ENCODE measurements at regions not wholly inside any gene's neighbourhood (a gene's known extent, or its start where the extent isn't known, plus 50 kb on each side); places are given as distances from the start of the nearest gene placed in this dataset.

DNA sequence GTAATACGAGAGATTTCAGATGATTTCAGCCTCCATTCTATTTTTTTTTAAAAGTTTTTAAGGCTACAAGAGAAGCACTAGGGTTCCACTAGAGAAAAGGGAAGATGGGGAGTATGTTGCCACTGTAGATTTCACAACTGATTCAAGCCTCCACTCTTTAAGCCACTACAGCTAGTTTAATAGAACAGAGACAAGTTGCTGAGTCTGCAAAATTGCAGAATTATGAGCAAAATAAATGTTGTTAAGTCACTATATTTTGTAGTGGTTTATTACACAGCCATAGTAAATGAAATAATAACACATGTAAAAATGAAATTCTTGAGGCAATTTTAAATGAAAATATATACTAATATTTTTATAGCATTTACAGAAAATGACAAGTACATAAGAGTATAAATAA lies 96.0 kb upstream of the POT1 start:
- Histone ChIP-seq H3K9me3 (replicated peaks; ENCODE audit: control insufficient read depth, insufficient read depth, low read depth, low read length) (no peaks in the 10 kb centered on the region), H3K27me3 (ENCODE audit: control insufficient read depth in 2 of 2, insufficient read depth in 2 of 2, low read length in 2 of 2) (no peaks in the 10 kb centered on the region), H3K27ac (ENCODE audit: extremely low read depth, low read depth, low read length) (no peak overlapping the region), H3K9ac (ENCODE audit: insufficient read depth in 1 of 2, low read depth in 2 of 2, low read length in 2 of 2) (no peak overlapping the region), H3K9me1 (ENCODE audit: control insufficient read depth, insufficient read depth, low read length) (no peaks in the 10 kb centered on the region), H3K36me3 (ENCODE audit: control insufficient read depth, insufficient read depth, low read length) (no peaks in the 10 kb centered on the region), H3K4me2 (ENCODE audit: insufficient read depth, low read length) (no peak overlapping the region), H3K79me2 (ENCODE audit: control insufficient read depth, insufficient read depth, low read length) (no peaks in the 10 kb centered on the region), H3K4me3 (no peak overlapping the region), H2AFZ (ENCODE audit: low read depth, low read length) (no peak overlapping the region), H3K4me1 (replicated peaks in 1 of 2; ENCODE audit: control insufficient read depth in 2 of 2, insufficient read depth in 2 of 2, low read length in 2 of 2) (no peaks in the 10 kb centered on the region), H4K20me1 (replicated peaks; ENCODE audit: control insufficient read depth, insufficient read depth, low read length) (no peaks in the 10 kb centered on the region)
- WGBS (ENCODE audit: insufficient coverage, low coverage, missing lambda C conversion rate): 11% methylated on average over 1 of the region's 1 CpG
- TF ChIP-seq BRD4 (IDR thresholded peaks at IDR 0.05): no peak
- peak; percentile 97 for TF ChIP-seq MAFF (IDR thresholded peaks at IDR 0.05; ENCODE audit: low read length)
- peak; percentile 92 for TF ChIP-seq MAFG (tag; conservative IDR thresholded peaks at IDR 0.05)
- peak; percentile 96 for TF ChIP-seq MAFK (IDR thresholded peaks at IDR 0.05; ENCODE audit: low read length)
- TF ChIP-seq ZNF316 (IDR thresholded peaks at IDR 0.05): peak; percentile 93
- peak; percentile 87 for TF ChIP-seq C11orf30 (IDR thresholded peaks at IDR 0.05; ENCODE audit: low read depth)
- TF ChIP-seq, protein P1, sequence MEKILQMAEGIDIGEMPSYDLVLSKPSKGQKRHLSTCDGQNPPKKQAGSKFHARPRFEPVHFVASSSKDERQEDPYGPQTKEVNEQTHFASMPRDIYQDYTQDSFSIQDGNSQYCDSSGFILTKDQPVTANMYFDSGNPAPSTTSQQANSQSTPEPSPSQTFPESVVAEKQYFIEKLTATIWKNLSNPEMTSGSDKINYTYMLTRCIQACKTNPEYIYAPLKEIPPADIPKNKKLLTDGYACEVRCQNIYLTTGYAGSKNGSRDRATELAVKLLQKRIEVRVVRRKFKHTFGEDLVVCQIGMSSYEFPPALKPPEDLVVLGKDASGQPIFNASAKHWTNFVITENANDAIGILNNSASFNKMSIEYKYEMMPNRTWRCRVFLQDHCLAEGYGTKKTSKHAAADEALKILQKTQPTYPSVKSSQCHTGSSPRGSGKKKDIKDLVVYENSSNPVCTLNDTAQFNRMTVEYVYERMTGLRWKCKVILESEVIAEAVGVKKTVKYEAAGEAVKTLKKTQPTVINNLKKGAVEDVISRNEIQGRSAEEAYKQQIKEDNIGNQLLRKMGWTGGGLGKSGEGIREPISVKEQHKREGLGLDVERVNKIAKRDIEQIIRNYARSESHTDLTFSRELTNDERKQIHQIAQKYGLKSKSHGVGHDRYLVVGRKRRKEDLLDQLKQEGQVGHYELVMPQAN (IDR thresholded peaks at IDR 0.05; ENCODE audit: borderline replicate concordance): no peak
- TF ChIP-seq ZNF347 (CRISPR knock-in tag; IDR thresholded peaks at IDR 0.05; ENCODE audit: low read depth): no peak
- no peak for DNase-seq (ENCODE audit: extremely low read depth in 1 of 4, low spot score in 3 of 4)
- FAIRE-seq: no peak
- CTCF ChIA-PET (ENCODE audit: low intra/inter-chr PET ratio): no interaction called here
- intact Hi-C loops (cut with micrococcal nuclease) (no loop called here), in situ Hi-C loops (cut with MboI) (no loop called here)
- POLR2A ChIA-PET: no interaction called here
- BruUV-seq (replicated peaks): no TSS peak
- no peak for ATAC-seq
